GM19463 (cell line): ENCODE measurements at regions not wholly inside any gene's neighbourhood (a gene's known extent, or its start where the extent isn't known, plus 50 kb on each side); places are given as distances from the start of the nearest gene placed in this dataset.
A peak's percentile ranks its signal among the peaks of the same experiment; 100 is the strongest.

Experiments used
- ATAC-seq: cut with Tn5 transposase; IDR thresholded peaks from one replicate; pipeline ENCODE4 v1.9.1; 2021; ENCODE audit warnings: mild to moderate bottlenecking, moderate library complexity; ENCODE audit not compliant: unreplicated experiment

DNA sequence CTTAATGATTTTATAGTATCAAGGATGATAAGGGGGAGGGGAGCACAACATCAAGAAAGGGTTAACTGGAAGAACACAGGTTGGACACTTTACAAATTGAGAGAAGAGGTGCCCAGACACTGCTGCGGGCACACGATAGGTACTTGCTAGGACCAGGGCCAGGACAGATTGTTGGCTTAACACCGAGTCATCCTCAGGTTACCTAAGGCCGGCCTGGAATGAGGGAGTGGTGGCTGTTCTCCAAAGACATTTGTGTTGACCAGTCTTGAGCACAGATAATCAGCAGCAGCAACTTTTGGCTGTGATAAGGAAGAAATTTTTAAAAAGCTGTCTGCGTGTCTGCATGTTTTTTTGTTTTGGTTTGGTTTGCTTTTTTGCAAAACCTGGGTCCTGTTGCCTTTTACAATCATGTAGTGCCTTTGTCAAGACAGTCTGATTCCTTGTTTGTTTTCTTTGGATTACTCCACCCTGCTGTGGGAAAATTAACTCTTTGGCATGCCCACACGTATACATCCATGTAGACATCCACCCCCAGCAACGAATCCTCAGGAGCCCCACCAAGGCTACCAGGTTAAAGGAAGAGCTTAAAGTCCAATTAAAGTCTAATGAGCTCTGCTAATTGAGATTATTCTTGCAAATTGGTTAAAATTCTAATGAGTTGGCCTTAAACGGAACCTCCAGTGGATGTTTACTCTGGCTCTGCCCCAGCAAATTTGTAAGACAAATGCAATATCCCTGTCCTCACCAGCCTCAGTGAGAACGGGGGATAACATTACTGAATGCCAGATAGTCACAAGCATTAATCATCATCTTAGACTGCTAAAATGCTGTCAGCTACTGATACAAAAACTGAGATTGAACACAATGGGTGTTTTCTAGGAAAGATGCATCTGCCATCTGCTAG is 382.3 kb downstream of the ACTL7B start:
- no peak for ATAC-seq

DNA sequence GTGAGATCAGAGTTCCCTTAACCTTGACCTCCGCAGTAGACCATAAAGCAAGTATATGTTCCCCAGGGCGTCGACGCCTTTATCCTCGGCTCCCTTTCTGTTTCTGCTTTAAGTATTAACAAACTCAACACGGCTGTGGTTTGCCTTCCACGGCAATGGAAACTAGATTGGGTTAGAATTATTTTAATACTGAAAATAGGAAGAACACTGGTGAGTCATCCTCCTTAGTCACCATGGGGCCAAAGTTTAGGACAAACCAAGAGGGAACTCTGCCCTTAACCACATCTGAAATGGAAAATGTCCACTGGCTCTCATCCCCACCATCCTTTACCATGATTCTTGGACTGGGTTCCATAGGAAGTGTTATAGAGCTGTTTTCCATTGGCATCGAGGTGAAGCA is 386.1 kb downstream of the ACTL7B start:
- ATAC-seq, result no peak

- ATAC-seq, result peak; percentile 60
Measured at GRCh38 chr9:108468364-108468763, 387.4 kb downstream of the ACTL7B start.

DNA sequence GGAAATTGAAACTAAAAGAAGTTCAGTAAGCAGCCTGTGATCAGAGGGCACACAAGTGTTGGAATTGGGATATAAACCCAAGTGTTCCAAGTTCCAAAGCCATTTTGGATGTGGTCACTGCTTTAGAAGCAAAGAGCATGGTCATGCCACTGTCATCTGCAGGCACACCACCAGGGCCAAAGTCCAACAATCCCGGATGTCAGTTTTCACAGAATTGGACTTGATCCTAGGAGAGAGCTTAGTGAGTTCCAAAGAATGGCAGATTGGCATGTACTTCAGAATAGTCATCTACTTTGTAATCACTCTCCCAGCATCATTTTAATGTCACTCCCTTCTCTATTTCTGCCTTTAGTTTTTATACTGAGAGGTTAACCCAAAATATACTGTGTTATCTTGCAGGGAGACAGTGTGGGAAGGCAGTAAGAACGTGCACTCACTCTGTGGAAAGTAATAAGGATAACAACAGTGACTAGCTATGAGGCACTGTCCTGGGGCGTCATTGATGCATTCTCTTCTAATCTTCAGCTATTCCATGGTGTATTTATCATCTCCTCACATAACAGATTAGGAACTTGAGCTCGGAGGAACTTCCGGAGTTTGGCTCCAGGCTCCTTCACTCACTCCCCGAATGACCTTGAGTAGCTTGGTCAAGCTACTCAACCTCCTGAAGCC is 388.0 kb downstream of the ACTL7B start:
- ATAC-seq, result no peak

- ATAC-seq, result no peak
Measured at GRCh38 chr9:108467161-108467560, 388.6 kb downstream of the ACTL7B start.

GRCh38 chr9:108466304-108466703 is 389.5 kb downstream of the ACTL7B start:
- ATAC-seq, result no peak

DNA sequence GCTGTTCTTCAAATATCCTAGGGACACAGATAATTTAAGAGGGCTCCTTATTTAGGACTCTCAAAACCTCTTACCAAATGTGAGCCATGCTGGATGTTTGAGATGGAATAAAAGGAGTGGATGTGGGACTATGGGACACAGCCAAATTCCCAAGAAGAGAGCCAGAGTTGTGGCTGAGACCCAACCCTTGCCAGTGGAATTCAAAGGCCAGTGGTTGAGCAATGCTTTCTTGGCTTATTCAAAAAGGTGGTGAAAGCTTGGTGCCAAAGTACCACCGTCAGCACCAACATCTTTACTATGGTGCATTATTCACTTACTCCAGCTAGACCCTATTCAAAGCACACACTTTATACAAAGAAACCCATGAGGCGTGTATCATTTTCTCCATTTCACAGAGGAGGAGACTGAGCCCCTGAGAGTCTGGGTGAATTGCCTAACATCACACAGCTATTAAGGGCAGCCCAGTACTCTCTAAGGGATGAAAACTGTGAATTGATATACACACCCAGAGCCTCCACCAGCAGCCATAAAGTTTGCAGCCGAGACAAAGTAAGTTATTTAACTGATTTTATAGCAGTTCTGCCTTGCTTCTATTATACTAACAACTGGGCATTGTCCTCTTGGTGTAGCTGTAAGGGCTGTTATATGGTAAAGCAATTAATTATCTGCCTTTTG is 391.7 kb downstream of the ACTL7B start:
- no peak for ATAC-seq

GRCh38 chr9:108456903-108457302 is 398.9 kb downstream of the ACTL7B start:
- ATAC-seq, result no peak

- no peak for ATAC-seq
Measured at GRCh38 chr9:108445431-108446071, 410.2 kb downstream of the ACTL7B start.

DNA sequence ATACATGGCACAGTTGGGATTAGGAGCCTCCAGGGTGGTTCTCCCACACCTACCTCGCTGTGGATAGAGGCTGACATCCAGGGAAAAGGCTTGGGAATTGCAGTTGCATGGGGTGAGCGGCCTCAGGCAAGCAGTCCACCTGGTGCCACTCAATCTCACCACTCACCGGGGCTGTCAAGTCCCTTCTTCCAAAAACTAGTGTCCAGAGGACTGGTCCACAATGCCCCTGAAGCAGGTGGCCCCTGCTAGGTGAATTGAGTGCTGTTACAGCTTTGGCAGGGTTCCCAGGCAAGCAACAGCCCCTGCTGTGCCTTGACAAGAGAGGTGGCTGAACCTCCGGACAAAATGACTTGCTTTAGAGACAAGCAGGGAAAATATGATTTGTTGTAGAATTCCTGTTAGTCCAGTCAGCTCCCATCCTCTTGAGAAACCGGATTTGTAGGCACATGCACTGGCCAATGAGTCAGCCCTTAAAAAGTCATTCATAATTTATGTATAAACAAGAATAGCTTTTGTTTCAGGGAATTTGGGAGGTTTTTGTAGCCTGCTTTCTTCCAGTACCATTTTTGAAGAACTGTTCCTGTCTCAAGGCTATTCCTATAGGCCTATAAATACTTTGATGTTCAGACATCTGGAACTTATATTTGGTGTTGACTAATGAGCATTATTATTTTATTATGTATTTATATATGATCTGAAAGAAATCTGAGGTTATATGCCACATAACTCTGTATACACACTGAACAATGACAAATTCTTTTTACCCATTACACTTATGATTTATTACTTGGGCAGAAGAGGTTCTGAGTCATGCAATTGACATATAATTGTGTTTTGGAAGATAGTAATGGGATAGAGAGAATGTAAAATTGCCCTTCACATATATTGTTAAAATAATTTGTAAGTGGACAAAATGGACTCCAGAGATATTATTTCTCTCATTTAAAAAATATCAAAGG is 411.1 kb downstream of the ACTL7B start:
- ATAC-seq, result no peak

DNA sequence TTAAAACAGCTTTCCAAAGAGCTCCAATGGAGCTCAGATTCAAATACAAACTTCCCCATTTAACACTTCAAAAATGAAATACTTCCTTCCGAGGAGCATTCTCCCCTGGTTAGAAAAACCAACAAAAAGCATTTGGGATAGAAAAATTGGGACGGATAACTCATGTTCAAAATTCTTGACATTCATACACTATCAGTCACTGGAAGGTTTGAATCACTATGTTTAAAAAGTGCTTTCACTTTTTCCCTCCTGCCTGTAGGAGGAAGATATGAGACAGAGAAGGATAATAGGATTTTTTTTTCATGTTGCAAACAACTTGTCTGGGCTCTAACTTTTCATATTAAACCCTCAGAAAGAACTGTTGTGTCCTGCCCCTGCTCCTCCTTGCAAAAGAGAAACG is 412.0 kb downstream of the ACTL7B start:
- no peak for ATAC-seq

GRCh38 chr9:108443019-108443633 is 412.7 kb downstream of the ACTL7B start:
- no peak for ATAC-seq

GRCh38 chr9:108442627-108443018 is 413.2 kb downstream of the ACTL7B start:
- no peak for ATAC-seq

- ATAC-seq, result no peak
Measured at GRCh38 chr9:108441726-108442125, 414.1 kb downstream of the ACTL7B start.

- no peak for ATAC-seq
Measured at GRCh38 chr9:108441251-108441650, 414.5 kb downstream of the ACTL7B start.

- no peak for ATAC-seq
Measured at GRCh38 chr9:108439947-108440346, 415.8 kb downstream of the ACTL7B start.

- no peak for ATAC-seq
Measured at GRCh38 chr9:108437656-108438055, 418.1 kb downstream of the ACTL7B start.

DNA sequence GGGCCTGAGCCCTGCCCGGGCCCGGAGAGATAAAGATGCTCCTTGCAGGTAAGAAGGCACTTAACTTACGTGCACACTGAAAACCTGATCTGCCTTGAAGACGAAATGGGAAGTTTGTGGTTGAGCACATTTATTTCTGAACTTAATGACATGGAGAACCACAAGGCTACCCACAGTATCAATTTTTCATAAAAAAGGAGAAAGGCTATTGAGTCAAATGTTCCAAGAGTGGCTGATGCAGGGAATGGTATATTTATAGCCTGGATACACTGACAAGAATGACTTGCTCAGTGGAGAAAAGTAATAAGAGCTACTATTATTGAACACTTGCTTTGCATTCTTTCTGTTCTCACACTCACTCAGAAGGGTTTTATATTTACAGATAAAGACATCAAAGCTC is 419.3 kb downstream of the ACTL7B start:
- ATAC-seq, result no peak

- ATAC-seq, result no peak
Measured at GRCh38 chr9:108434502-108434901, 421.3 kb downstream of the ACTL7B start.

GRCh38 chr9:108434036-108434435 is 421.8 kb downstream of the ACTL7B start:
- no peak for ATAC-seq
